HG03571 (cell line): ENCODE measurements at regions not wholly inside any gene's neighbourhood (a gene's known extent, or its start where the extent isn't known, plus 50 kb on each side); places are given as distances from the start of the nearest gene placed in this dataset.
"Not testable (repeated sequence)": the region's sequence is repeated elsewhere in the genome, so short reads cannot be mapped to it uniquely, and the experiment has no call there.

Experiments used
- ATAC-seq: cut with Tn5 transposase; IDR thresholded peaks from one replicate; pipeline ENCODE4 v1.9.1; 2021; ENCODE audit not compliant: unreplicated experiment

GRCh38 chr5:77910602-77911188, 134.6 kb upstream of the TBCA start:
- no peak for ATAC-seq

- ATAC-seq, result no peak
Observed at GRCh38 chr5:77909237-77909636, 133.1 kb upstream of the TBCA start.

- no peak for ATAC-seq
Observed at GRCh38 chr5:77908787-77909186, 132.6 kb upstream of the TBCA start.

GRCh38 chr5:77907786-77908185, 131.6 kb upstream of the TBCA start:
- ATAC-seq, result no peak

GRCh38 chr5:77906806-77907205, 130.7 kb upstream of the TBCA start:
- ATAC-seq, result no peak

GRCh38 chr5:77904362-77904761, 128.2 kb upstream of the TBCA start:
- ATAC-seq, result no peak

- no peak for ATAC-seq
Observed at GRCh38 chr5:77900691-77901090, 124.6 kb upstream of the TBCA start.

- no peak for ATAC-seq
Observed at GRCh38 chr5:77898385-77898784, 122.2 kb upstream of the TBCA start.

GRCh38 chr5:77896338-77896737, 120.2 kb upstream of the TBCA start:
- no peak for ATAC-seq

- ATAC-seq, result not testable (repeated sequence)
Observed at GRCh38 chr5:77894103-77894502, 118.0 kb upstream of the TBCA start.

GRCh38 chr5:77893225-77893860, 117.2 kb upstream of the TBCA start:
- no peak for ATAC-seq

GRCh38 chr5:77892061-77893010, 116.2 kb upstream of the TBCA start:
- ATAC-seq, result no peak

- no peak for ATAC-seq
Observed at GRCh38 chr5:77885519-77885918, 109.4 kb upstream of the TBCA start.

- no peak for ATAC-seq
Observed at GRCh38 chr5:77882670-77883257, 106.6 kb upstream of the TBCA start.

GRCh38 chr5:77881528-77881927, 105.4 kb upstream of the TBCA start:
- ATAC-seq, result no peak

GRCh38 chr5:77877516-77878355, 101.6 kb upstream of the TBCA start:
- ATAC-seq, result no peak

GRCh38 chr5:77876862-77877502, 100.8 kb upstream of the TBCA start:
- ATAC-seq, result no peak

- no peak for ATAC-seq
Observed at GRCh38 chr5:77876316-77876715, 100.2 kb upstream of the TBCA start.

- no peak for ATAC-seq
Observed at GRCh38 chr5:77874691-77875090, 98.6 kb upstream of the TBCA start.

GRCh38 chr5:77873239-77873638, 97.1 kb upstream of the TBCA start:
- ATAC-seq, result no peak
